Common myeloid progenitor, CD34-positive (primary cell): ENCODE measurements at regions not wholly inside any gene's neighbourhood (a gene's known extent, or its start where the extent isn't known, plus 50 kb on each side); places are given as distances from the start of the nearest gene placed in this dataset.
"Not testable (repeated sequence)": the region's sequence is repeated elsewhere in the genome, so short reads cannot be mapped to it uniquely, and the experiment has no call there.

Experiments used
- CTCF ChIA-PET: fragments of 350-600 bp; sonication (Branson Sonifier 250); formaldehyde crosslinking; loops from one replicate; lab custom pipeline; 2021; ENCODE audit warnings: antibody characterized with exemption; lab: Charles Lee
- POLR2A ChIA-PET: fragments of 350-600 bp; sonication (Branson Sonifier 250); formaldehyde crosslinking; loops from one replicate; lab custom pipeline; 2021; ENCODE audit warnings: antibody characterized with exemption; lab: Charles Lee
- DNase-seq, 3 donors: peaks; one replicate each; pipeline versions ENCODE4 v3.0.0 to v3.0.0-alpha.2; 2013
- H3K27ac ChIP-seq, 2 experiments: 1 replicate in 1 of 2; 2 replicates in 1 of 2; pipeline ENCODE4 v1.7.0; 2013; ENCODE audit warnings: inconsistent platforms in 2 of 2, low read length in 2 of 2, mild to moderate bottlenecking in 2 of 2, low read depth in 1 of 2, moderate library complexity in 1 of 2; ENCODE audit not compliant: severe bottlenecking in 2 of 2, insufficient read depth in 1 of 2, poor library complexity in 1 of 2
- H3K27me3 ChIP-seq, 5 experiments: replicated peaks in 2 of 5; 1 replicate in 3 of 5; 2 replicates in 2 of 5; pipeline versions ENCODE4 v1.6.1 to v1.7.0; 2013; ENCODE audit warnings: low read length in 4 of 5, mild to moderate bottlenecking in 2 of 5, moderate library complexity in 2 of 5, inconsistent platforms in 1 of 5; ENCODE audit not compliant: insufficient read depth in 5 of 5, control insufficient read depth in 4 of 5
- H3K36me3 ChIP-seq, 4 experiments: 1 replicate in 2 of 4; 2 replicates in 2 of 4; pipeline versions ENCODE4 v1.6.1 to v1.7.0; 2013; ENCODE audit warnings: low read length in 3 of 4, control low read depth in 1 of 4, mild to moderate bottlenecking in 1 of 4; ENCODE audit not compliant: control insufficient read depth in 4 of 4, insufficient read depth in 4 of 4
- H3K4me1 ChIP-seq, 4 experiments: 1 replicate in 3 of 4; 2 replicates in 1 of 4; pipeline versions ENCODE4 v1.6.1 to v1.7.1; 2013; ENCODE audit warnings: low read length in 3 of 4, mild to moderate bottlenecking in 3 of 4, control low read depth in 1 of 4, inconsistent platforms in 1 of 4, moderate library complexity in 1 of 4; ENCODE audit not compliant: control insufficient read depth in 4 of 4, insufficient read depth in 4 of 4; ENCODE audit errors: control extremely low read depth in 1 of 4
- H3K4me3 ChIP-seq, 7 experiments: 1 replicate in 4 of 7; 2 replicates in 3 of 7; pipeline versions ENCODE4 v1.5.1 to v1.7.0; 2013; ENCODE audit warnings: mild to moderate bottlenecking in 7 of 7, low read length in 6 of 7, moderate library complexity in 6 of 7, inconsistent platforms in 2 of 7, low read depth in 2 of 7, control low read depth in 1 of 7; ENCODE audit not compliant: insufficient read depth in 4 of 7, control insufficient read depth in 1 of 7; ENCODE audit errors: extremely low read depth in 1 of 7
- H3K9me3 ChIP-seq, 5 experiments: 1 replicate in 4 of 5; 2 replicates in 1 of 5; pipeline versions ENCODE4 v1.6.1 to v1.7.1; 2013; ENCODE audit warnings: low read length in 4 of 5, mild to moderate bottlenecking in 2 of 5, inconsistent platforms in 1 of 5, low read depth in 1 of 5, moderate library complexity in 1 of 5; ENCODE audit not compliant: control insufficient read depth in 4 of 5, insufficient read depth in 2 of 5; ENCODE audit errors: control extremely low read depth in 1 of 5
- WGBS: methylation state at CpG from one replicate; pipeline ENCODE4 v1.1.5; 2013; ENCODE audit not compliant: insufficient coverage; 5-methylcytosine and 5-hydroxymethylcytosine counted together

- H3K27ac ChIP-seq, CTCF ChIA-PET, DNase-seq, POLR2A ChIA-PET, H3K9me3 ChIP-seq, H3K27me3 ChIP-seq, H3K4me3 ChIP-seq, H3K4me1 ChIP-seq: not testable (repeated sequence)
- no CpG with 5 or more reads among the region's 5 CpGs for WGBS
- H3K36me3 ChIP-seq: peaks cover 3 to 22% (median 7%) of the 10 kb centered on the region in 4 experiments
Observed at GRCh38 chr5:42981015-42981414, 59.1 kb downstream of the ANXA2R start.

GRCh38 chr5:42980391-42980790 is 59.7 kb downstream of the ANXA2R start:
- H3K4me3 ChIP-seq, H3K4me1 ChIP-seq, H3K27me3 ChIP-seq, H3K27ac ChIP-seq, H3K9me3 ChIP-seq, CTCF ChIA-PET, POLR2A ChIA-PET, DNase-seq: not testable (repeated sequence)
- H3K36me3 ChIP-seq: peaks cover 0 to 16% (median 3%) of the 10 kb centered on the region in 4 experiments
- WGBS: 96% methylated on average over 4 of the region's 36 CpGs

- CTCF ChIA-PET, H3K4me1 ChIP-seq, DNase-seq, POLR2A ChIA-PET, H3K27ac ChIP-seq, H3K4me3 ChIP-seq, H3K27me3 ChIP-seq, H3K9me3 ChIP-seq: not testable (repeated sequence)
- WGBS: 98% methylated on average over 24 of the region's 34 CpGs
- H3K36me3 ChIP-seq: peaks cover 0 to 14% (median 0%) of the 10 kb centered on the region in 4 experiments
Observed at GRCh38 chr5:42979242-42979641, 60.9 kb downstream of the ANXA2R start.

- peaks cover 0 to 21% (median 0%) of the 10 kb centered on the region in 4 experiments for H3K36me3 ChIP-seq
- no peaks in the 10 kb centered on the region for H3K9me3 ChIP-seq
- H3K4me3 ChIP-seq: no peak overlapping the region
- no peaks in the 10 kb centered on the region for H3K27me3 ChIP-seq
- CTCF ChIA-PET: interaction anchor here (0.6 to 1.3 kb wide), 2 partner anchors 21 to 97 kb away, joined by 3 to 4 read pairs; no protein-coding TSS in a partner anchor
- no peak overlapping the region for H3K27ac ChIP-seq
- no peak for DNase-seq
- POLR2A ChIA-PET: no interaction called here
- H3K4me1 ChIP-seq: no peaks in the 10 kb centered on the region
- WGBS: no CpG with 5 or more reads among the region's 2 CpGs
Observed at GRCh38 chr5:42974536-42974935, 65.6 kb downstream of the ANXA2R start.

GRCh38 chr5:42970636-42971559 is 69.2 kb downstream of the ANXA2R start:
- ChIA-PET POLR2A (no interaction called here), CTCF (interaction anchor here (0.8 to 1.6 kb wide), 5 partner anchors 11 to 64 kb away, joined by 3 to 5 read pairs (median 4); no protein-coding TSS in a partner anchor)
- no peaks in the 10 kb centered on the region for H3K27me3 ChIP-seq
- no peaks in the 10 kb centered on the region for H3K9me3 ChIP-seq
- no peak for DNase-seq
- WGBS: 96% methylated on average over 28 of the region's 32 CpGs
- no peak overlapping the region for H3K4me3 ChIP-seq
- peaks cover 0 to 19% (median 0%) of the 10 kb centered on the region in 4 experiments for H3K36me3 ChIP-seq
- no peak overlapping the region for H3K27ac ChIP-seq
- H3K4me1 ChIP-seq: no peaks in the 10 kb centered on the region

GRCh38 chr5:42965934-42966333 is 74.2 kb downstream of the ANXA2R start:
- ChIA-PET CTCF (interaction anchor here (1.2 to 1.5 kb wide), 2 partner anchors 10 to 75 kb away, joined by 4 read pairs; no protein-coding TSS in a partner anchor), POLR2A (no interaction called here)
- WGBS: 85% methylated on average over 2 of the region's 3 CpGs
- H3K27me3 ChIP-seq: no peaks in the 10 kb centered on the region
- H3K36me3 ChIP-seq: no peaks in the 10 kb centered on the region
- no peak overlapping the region for H3K27ac ChIP-seq
- no peak overlapping the region for H3K4me3 ChIP-seq
- no peaks in the 10 kb centered on the region for H3K9me3 ChIP-seq
- no peaks in the 10 kb centered on the region for H3K4me1 ChIP-seq
- DNase-seq: no peak

GRCh38 chr5:42963412-42963811 is 76.7 kb downstream of the ANXA2R start:
- H3K4me3 ChIP-seq: no peak overlapping the region
- H3K27me3 ChIP-seq: no peaks in the 10 kb centered on the region
- no peaks in the 10 kb centered on the region for H3K36me3 ChIP-seq
- no peaks in the 10 kb centered on the region for H3K9me3 ChIP-seq
- CTCF ChIA-PET: no interaction called here
- POLR2A ChIA-PET: no interaction called here
- no peaks in the 10 kb centered on the region for H3K4me1 ChIP-seq
- DNase-seq: no peak
- no peak overlapping the region for H3K27ac ChIP-seq
- WGBS: 100% methylated on average over 1 of the region's 1 CpG
